HCT116 (cell line): ENCODE measurements at regions not wholly inside any gene's neighbourhood (a gene's known extent, or its start where the extent isn't known, plus 50 kb on each side); places are given as distances from the start of the nearest gene placed in this dataset.

Source experiments
- ATAC-seq: fragments of 200-7000 bp; cut with Tn5 transposase; 2 replicates; pipeline ENCODE4 v1.9.1; 2020; ENCODE audit warnings: mild to moderate bottlenecking, moderate library complexity
- BruUV-seq: library from RNA; stranded (reverse); fragments of 400-500 nt; replicated peaks from 2 replicates; lab custom pipeline; 2021; lab: Mats Ljungman, UMichigan
- CTCF ChIA-PET: fragments of 300-600 bp; sonication (Branson Sonifier 250); formaldehyde crosslinking; loops from one replicate; lab custom pipeline; 2021; ENCODE audit warnings: antibody characterized with exemption; lab: Charles Lee
- POLR2A ChIA-PET: fragments of 300-600, 350-600 bp; sonication (Branson Sonifier 250); formaldehyde crosslinking; loops from one replicate; lab custom pipeline; 2021; ENCODE audit warnings: antibody characterized with exemption; lab: Charles Lee
- RAD21 ChIA-PET, 2 experiments: fragments of 300-600 bp; sonication (Branson Sonifier 250); formaldehyde crosslinking; loops; one replicate each; lab custom pipeline; 2023; ENCODE audit warnings: low total read pairs in 2 of 2; ENCODE audit not compliant: uncharacterized antibody in 2 of 2, unreplicated experiment in 2 of 2, low non-redundant PET in 1 of 2; lab: Charles Lee
- DNase-seq: peaks from one replicate; pipeline ENCODE4 v3.0.0-alpha.2; 2010; ENCODE audit warnings: low read depth, low spot score
- H2AFZ ChIP-seq: fragments of 200-600 bp; shearing (Covaris generic), sonication (generic); 2 replicates; pipeline ENCODE4 v1.6.1; 2017; ENCODE audit warnings: low read depth, mixed run types, mixed read lengths, antibody characterized with exemption, low read length; ENCODE audit not compliant: poor library complexity, severe bottlenecking
- H3K27ac ChIP-seq: 2 replicates; pipeline ENCODE4 v1.5.1; 2012; ENCODE audit warnings: low read depth, low read length
- H3K27me3 ChIP-seq: fragments of 200-600 bp; sonication (generic); 2 replicates; pipeline ENCODE4 v1.6.1; 2016; ENCODE audit warnings: mixed run types, low read length, mixed read lengths; ENCODE audit not compliant: insufficient read depth
- H3K36me3 ChIP-seq, 2 experiments: fragments of 200-500 bp in 1 of 2; fragments of 200-600 bp in 1 of 2; sonication (Bioruptor generic) in 1 of 2; sonication (generic) in 1 of 2; 2 replicates each; pipeline versions ENCODE4 v1.5.1 to v1.6.1; 2014 to 2016; ENCODE audit warnings: low read length in 2 of 2, inconsistent platforms in 1 of 2, mixed read lengths in 1 of 2, mixed run types in 1 of 2; ENCODE audit not compliant: insufficient read depth in 2 of 2, control insufficient read depth in 1 of 2
- H3K4me1 ChIP-seq, 2 experiments: fragments of 200-600 bp in 1 of 2; sonication (generic) in 1 of 2; 2 replicates each; pipeline versions ENCODE4 v1.5.1 to v1.6.1; 2012 to 2017; ENCODE audit warnings: low read length in 2 of 2, inconsistent platforms in 1 of 2, mild to moderate bottlenecking in 1 of 2, mixed read lengths in 1 of 2, mixed run types in 1 of 2, moderate library complexity in 1 of 2; ENCODE audit not compliant: insufficient read depth in 2 of 2, control insufficient read depth in 1 of 2
- H3K4me2 ChIP-seq: fragments of 200-600 bp; sonication (generic); 2 replicates; pipeline ENCODE4 v1.6.1; 2017; ENCODE audit warnings: mixed run types, low read length, mixed read lengths
- H3K4me3 ChIP-seq, 2 experiments: fragments of 200-600 bp in 1 of 2; sonication (generic) in 1 of 2; replicated peaks in 1 of 2; 2 replicates each; pipeline ENCODE4 v1.5.1; 2011 to 2016; ENCODE audit warnings: low read length in 2 of 2, control low read depth in 1 of 2, low read depth in 1 of 2, mild to moderate bottlenecking in 1 of 2, mixed read lengths in 1 of 2, mixed run types in 1 of 2
- H3K79me2 ChIP-seq: fragments of 200-600 bp; sonication (generic); 2 replicates; pipeline ENCODE4 v1.6.1; 2017; ENCODE audit warnings: mild to moderate bottlenecking, mixed run types, low read length, moderate library complexity, mixed read lengths; ENCODE audit not compliant: insufficient read depth
- H3K9ac ChIP-seq: fragments of 200-600 bp; sonication (generic); 2 replicates; pipeline ENCODE4 v1.6.1; 2016; ENCODE audit warnings: low read length, mixed read lengths
- H3K9me2 ChIP-seq: fragments of 200-600 bp; sonication (generic), shearing (Covaris generic); 2 replicates; pipeline ENCODE4 v1.6.1; 2017; ENCODE audit warnings: mixed run types, mild to moderate bottlenecking, moderate library complexity; ENCODE audit not compliant: insufficient read depth
- H3K9me3 ChIP-seq, 2 experiments: fragments of 200-500 bp in 1 of 2; fragments of 200-600 bp in 1 of 2; sonication (Bioruptor generic) in 1 of 2; sonication (generic) in 1 of 2; 2 replicates each; pipeline ENCODE4 v1.6.1; 2014 to 2017; ENCODE audit warnings: low read length in 2 of 2, mixed read lengths in 2 of 2, inconsistent platforms in 1 of 2, low read depth in 1 of 2, mild to moderate bottlenecking in 1 of 2, mixed run types in 1 of 2, moderate library complexity in 1 of 2; ENCODE audit not compliant: control insufficient read depth in 1 of 2, insufficient read depth in 1 of 2
- H4K20me1 ChIP-seq: fragments of 200-600 bp; sonication (generic), shearing (Covaris generic); 2 replicates; pipeline ENCODE4 v1.6.1; 2017; ENCODE audit warnings: mixed run types, mild to moderate bottlenecking, moderate library complexity; ENCODE audit not compliant: insufficient read depth
- CBX3 ChIP-seq: IDR thresholded peaks from 2 replicates; pipeline ENCODE4 v1.6.1; 2012; ENCODE audit warnings: low read depth
- CEBPB ChIP-seq: IDR thresholded peaks from 2 replicates; pipeline ENCODE4 v1.6.1; 2012; ENCODE audit warnings: low read depth
- ELF1 ChIP-seq: IDR thresholded peaks from 2 replicates; pipeline ENCODE4 v1.6.1; 2012; ENCODE audit warnings: low read depth, borderline replicate concordance
- EZH2 ChIP-seq: fragments of 200-600 bp; sonication (generic); IDR thresholded peaks from 2 replicates; pipeline ENCODE4 v1.6.1; 2017; ENCODE audit warnings: antibody characterized with exemption, mixed run types
- EZH2phosphoT487 ChIP-seq: fragments of 200-600 bp; IDR thresholded peaks from 2 replicates; pipeline ENCODE4 v1.6.1; 2018; ENCODE audit warnings: antibody characterized with exemption, borderline replicate concordance
- FOSL1 ChIP-seq: IDR thresholded peaks from 2 replicates; pipeline ENCODE4 v1.6.1; 2012; ENCODE audit warnings: low read depth
- JUND ChIP-seq: IDR thresholded peaks from 2 replicates; pipeline ENCODE4 v1.6.1; 2012
- MAX ChIP-seq: IDR thresholded peaks from 2 replicates; pipeline ENCODE4 v1.6.1; 2012
- POLR2AphosphoS5 ChIP-seq: IDR thresholded peaks from 2 replicates; pipeline ENCODE4 v1.6.1; 2011; ENCODE audit warnings: mild to moderate bottlenecking, low read depth, low read length, moderate library complexity
- SIN3A ChIP-seq: IDR thresholded peaks from 2 replicates; pipeline ENCODE4 v1.6.1; 2012; ENCODE audit warnings: low read depth
- SRF ChIP-seq: IDR thresholded peaks from 2 replicates; pipeline ENCODE4 v1.6.1; 2012; ENCODE audit warnings: low read depth
- YY1 ChIP-seq: IDR thresholded peaks from 2 replicates; pipeline ENCODE4 v1.6.1; 2011; ENCODE audit warnings: low read length, low read depth, moderate library complexity, mild to moderate bottlenecking; ENCODE audit not compliant: insufficient replicate concordance; ENCODE audit errors: extremely low read depth
- ZBTB33 ChIP-seq: IDR thresholded peaks from 2 replicates; pipeline ENCODE4 v1.6.1; 2011; ENCODE audit warnings: mild to moderate bottlenecking, low read length, moderate library complexity; ENCODE audit not compliant: insufficient replicate concordance; ENCODE audit errors: extremely low read depth
- ZFX ChIP-seq: fragments of 450-650 bp; IDR thresholded peaks from 2 replicates; pipeline ENCODE4 v1.6.1; 2017
- ZNF274 ChIP-seq: fragments of 200-500 bp; sonication (Bioruptor generic); IDR thresholded peaks from 2 replicates; pipeline ENCODE4 v1.6.1; 2014; ENCODE audit warnings: mild to moderate bottlenecking, low read depth, low read length, inconsistent platforms
- intact Hi-C: fragments of 100-400 bp; cut with micrococcal nuclease; formaldehyde crosslinking; loops from 2 replicates; pipeline ENCODE4 v1.10.0; 2022

GRCh38 chr11:23423104-23423503 lies 562.8 kb upstream of the CCDC179 start (continued):
- TF ChIP-seq EZH2 (no peak), ZFX (no peak)
- TF ChIP-seq, all 23 proteins: peak for 0

GRCh38 chr11:23423656-23424055 lies 563.4 kb upstream of the CCDC179 start:
- Histone ChIP-seq H3K9me2 (no peaks in the 10 kb centered on the region), H3K27ac (no peak overlapping the region), H2AFZ (no peak overlapping the region), H3K9me3 (peaks cover under 1 to 17% of the 10 kb centered on the region in 2 experiments; a peak in 2 of 4 replicates), H3K27me3 (no peaks in the 10 kb centered on the region), H3K79me2 (no peaks in the 10 kb centered on the region), H3K4me1 (no peaks in the 10 kb centered on the region), H4K20me1 (no peaks in the 10 kb centered on the region), H3K36me3 (no peaks in the 10 kb centered on the region), H3K4me3 (no peak overlapping the region), H3K4me2 (no peak overlapping the region), H3K9ac (no peak overlapping the region)
- ATAC-seq, result no peak
- POLR2A ChIA-PET, result no interaction called here
- BruUV-seq, result no TSS peak
- RAD21 ChIA-PET, result no interaction called here
- CTCF ChIA-PET, result no interaction called here
- intact Hi-C loops, result no loop called here
- DNase-seq, result no peak
- no peak for TF ChIP-seq ZNF274
- no peak for TF ChIP-seq EZH2phosphoT487
- no peak for TF ChIP-seq ELF1
- TF ChIP-seq JUND, result no peak
- TF ChIP-seq SIN3A, result no peak
- no peak for TF ChIP-seq YY1
- TF ChIP-seq ZBTB33, result no peak
- no peak for TF ChIP-seq CBX3
- TF ChIP-seq FOSL1, result no peak
- TF ChIP-seq CEBPB, result no peak
- no peak for TF ChIP-seq SRF
- no peak for TF ChIP-seq MAX
- no peak for TF ChIP-seq POLR2AphosphoS5
- no peak for TF ChIP-seq ZFX
